ENCODE measurements at regions not wholly inside any gene's neighbourhood (a gene's known extent, or its start where the extent isn't known, plus 50 kb on each side); places are given as distances from the start of the nearest gene placed in this dataset.

DNA sequence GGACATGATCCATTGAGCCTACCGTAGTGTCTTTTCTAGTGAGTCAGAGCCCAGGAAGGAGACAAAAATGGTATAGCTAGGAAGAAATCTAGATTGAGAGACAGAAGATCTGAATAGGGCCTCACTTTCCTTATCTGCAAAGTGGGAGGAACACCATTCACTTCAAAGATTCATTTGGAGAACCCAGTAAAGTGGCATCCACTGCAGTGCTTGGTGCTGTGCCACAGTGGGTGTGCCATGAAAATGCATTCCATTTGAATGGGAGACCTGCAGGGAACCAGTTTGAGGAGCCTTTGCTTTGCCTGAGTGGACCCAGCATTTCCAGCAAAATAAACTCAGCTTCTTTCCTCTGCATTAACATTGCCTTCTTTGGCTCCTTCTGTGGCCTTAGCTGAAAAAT, 470.5 kb upstream of the CADM1 start:
- TF ChIP-seq CREB1 (IDR thresholded peaks at IDR 0.05; ENCODE audit: low read depth) (no peak), RAD21 (IDR thresholded peaks at IDR 0.05; ENCODE audit: low read depth) (no peak), FOXM1 (IDR thresholded peaks at IDR 0.05; ENCODE audit: borderline replicate concordance, low read depth) (no peak)
- TF ChIP-seq, protein P1, sequence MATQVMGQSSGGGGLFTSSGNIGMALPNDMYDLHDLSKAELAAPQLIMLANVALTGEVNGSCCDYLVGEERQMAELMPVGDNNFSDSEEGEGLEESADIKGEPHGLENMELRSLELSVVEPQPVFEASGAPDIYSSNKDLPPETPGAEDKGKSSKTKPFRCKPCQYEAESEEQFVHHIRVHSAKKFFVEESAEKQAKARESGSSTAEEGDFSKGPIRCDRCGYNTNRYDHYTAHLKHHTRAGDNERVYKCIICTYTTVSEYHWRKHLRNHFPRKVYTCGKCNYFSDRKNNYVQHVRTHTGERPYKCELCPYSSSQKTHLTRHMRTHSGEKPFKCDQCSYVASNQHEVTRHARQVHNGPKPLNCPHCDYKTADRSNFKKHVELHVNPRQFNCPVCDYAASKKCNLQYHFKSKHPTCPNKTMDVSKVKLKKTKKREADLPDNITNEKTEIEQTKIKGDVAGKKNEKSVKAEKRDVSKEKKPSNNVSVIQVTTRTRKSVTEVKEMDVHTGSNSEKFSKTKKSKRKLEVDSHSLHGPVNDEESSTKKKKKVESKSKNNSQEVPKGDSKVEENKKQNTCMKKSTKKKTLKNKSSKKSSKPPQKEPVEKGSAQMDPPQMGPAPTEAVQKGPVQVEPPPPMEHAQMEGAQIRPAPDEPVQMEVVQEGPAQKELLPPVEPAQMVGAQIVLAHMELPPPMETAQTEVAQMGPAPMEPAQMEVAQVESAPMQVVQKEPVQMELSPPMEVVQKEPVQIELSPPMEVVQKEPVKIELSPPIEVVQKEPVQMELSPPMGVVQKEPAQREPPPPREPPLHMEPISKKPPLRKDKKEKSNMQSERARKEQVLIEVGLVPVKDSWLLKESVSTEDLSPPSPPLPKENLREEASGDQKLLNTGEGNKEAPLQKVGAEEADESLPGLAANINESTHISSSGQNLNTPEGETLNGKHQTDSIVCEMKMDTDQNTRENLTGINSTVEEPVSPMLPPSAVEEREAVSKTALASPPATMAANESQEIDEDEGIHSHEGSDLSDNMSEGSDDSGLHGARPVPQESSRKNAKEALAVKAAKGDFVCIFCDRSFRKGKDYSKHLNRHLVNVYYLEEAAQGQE (IDR thresholded peaks at IDR 0.05; ENCODE audit: low read depth): no peak

All from Ishikawa (cell line).